22Rv1 (cell line): ENCODE measurements at regions not wholly inside any gene's neighbourhood (a gene's known extent, or its start where the extent isn't known, plus 50 kb on each side); places are given as distances from the start of the nearest gene placed in this dataset.

Experiments used
- CTCF ChIP-seq: fragments of 450-650 bp; IDR thresholded peaks from 2 replicates; pipeline ENCODE4 v1.5.1; 2017; ENCODE audit warnings: mild to moderate bottlenecking
- ZFX ChIP-seq: fragments of 450-650 bp; IDR thresholded peaks from 2 replicates; pipeline ENCODE4 v1.6.1; 2017; ENCODE audit warnings: antibody characterized with exemption, borderline replicate concordance

DNA sequence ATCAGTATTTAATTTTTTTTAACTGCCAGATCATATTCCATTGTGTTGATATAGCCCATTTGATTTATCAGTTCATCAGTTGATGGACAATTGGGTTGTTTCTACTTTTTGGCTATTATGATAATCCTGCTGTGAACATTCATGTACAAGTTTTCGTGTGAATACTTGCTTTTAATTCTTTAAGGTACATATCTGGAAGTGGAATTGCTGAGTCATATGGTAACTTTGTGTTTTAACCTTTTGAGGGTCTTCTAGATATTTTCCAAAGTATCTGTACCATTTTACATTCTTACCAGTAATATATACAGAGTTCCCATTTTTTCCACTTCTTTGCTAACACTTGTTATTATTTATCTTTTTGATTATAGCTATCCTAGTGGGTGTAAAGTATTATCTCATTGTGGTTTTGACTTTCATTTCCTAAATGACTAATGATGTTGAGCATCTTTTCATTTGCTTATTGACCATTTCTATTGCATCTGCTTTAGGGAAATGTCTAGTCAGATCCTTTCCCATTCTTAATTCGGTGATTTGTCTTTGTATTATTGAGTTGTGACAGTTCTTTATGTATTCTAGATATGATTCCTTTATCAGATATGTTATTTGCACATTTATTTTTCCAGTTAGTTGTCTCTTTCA lies 75.2 kb upstream of the NUDT6 start:
- no peak for TF ChIP-seq CTCF
- TF ChIP-seq ZFX = no peak
